T-helper 17 cell (primary cell): ENCODE measurements at regions not wholly inside any gene's neighbourhood (a gene's known extent, or its start where the extent isn't known, plus 50 kb on each side); places are given as distances from the start of the nearest gene placed in this dataset.

Experiments used
- ATAC-seq: fragments of 150-1000 bp; cut with Tn5 transposase; 2 replicates; pipeline ENCODE4 v1.10.0; 2021; ENCODE audit warnings: mild to moderate bottlenecking, moderate library complexity
- DNase-seq, 3 donors: peaks; one replicate each; pipeline versions ENCODE4 v3.0.0 to v3.0.0-alpha.2; 2020 to 2021
- H3K9me3 ChIP-seq: one replicate; pipeline ENCODE4 v1.7.0; 2013; ENCODE audit warnings: low read length, mild to moderate bottlenecking; ENCODE audit not compliant: control insufficient read depth, poor library complexity, severe bottlenecking
- H3K27ac Mint-ChIP-seq: one replicate; pipeline ENCODE4 v1.8.0; 2022; ENCODE audit warnings: mild to moderate bottlenecking, moderate library complexity, mixed read lengths
- H3K27me3 Mint-ChIP-seq: one replicate; pipeline ENCODE4 v1.8.0; 2022; ENCODE audit warnings: mixed read lengths
- H3K36me3 Mint-ChIP-seq: one replicate; pipeline ENCODE4 v1.8.0; 2022; ENCODE audit warnings: low read depth, mixed read lengths
- H3K4me1 Mint-ChIP-seq: one replicate; pipeline ENCODE4 v1.8.0; 2022; ENCODE audit warnings: mild to moderate bottlenecking, mixed read lengths
- H3K4me3 Mint-ChIP-seq: one replicate; pipeline ENCODE4 v1.8.0; 2022; ENCODE audit warnings: mild to moderate bottlenecking, moderate library complexity, mixed read lengths

DNA sequence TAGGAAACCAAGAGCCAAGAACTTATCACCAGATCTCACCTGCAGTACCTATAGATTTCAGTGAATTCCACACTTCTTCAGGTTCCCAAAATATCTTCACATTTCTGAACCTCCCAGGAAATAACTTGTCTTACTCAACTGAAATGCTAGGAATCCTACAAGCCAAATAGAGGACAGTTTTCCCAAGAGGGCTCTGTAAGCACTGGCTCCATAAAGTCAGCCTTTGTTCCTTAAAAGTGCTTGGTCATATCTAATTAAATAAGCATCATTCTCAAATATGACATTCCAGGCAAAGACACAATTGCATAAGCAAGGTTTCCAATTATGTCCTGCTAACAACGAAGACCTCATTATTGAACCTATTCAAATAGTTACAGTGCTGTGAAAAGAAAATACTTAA is 154.6 kb upstream of the MGAT5 start:
- Mint-ChIP-seq H3K27me3 (peaks cover 28% of the 10 kb centered on the region), H3K4me1 (peaks cover 4% of the 10 kb centered on the region), H3K36me3 (peaks cover 6% of the 10 kb centered on the region), H3K4me3 (no peak overlapping the region), H3K27ac (no peak overlapping the region)
- no peak for DNase-seq
- ATAC-seq, result no peak
- no peaks in the 10 kb centered on the region for H3K9me3 ChIP-seq

DNA sequence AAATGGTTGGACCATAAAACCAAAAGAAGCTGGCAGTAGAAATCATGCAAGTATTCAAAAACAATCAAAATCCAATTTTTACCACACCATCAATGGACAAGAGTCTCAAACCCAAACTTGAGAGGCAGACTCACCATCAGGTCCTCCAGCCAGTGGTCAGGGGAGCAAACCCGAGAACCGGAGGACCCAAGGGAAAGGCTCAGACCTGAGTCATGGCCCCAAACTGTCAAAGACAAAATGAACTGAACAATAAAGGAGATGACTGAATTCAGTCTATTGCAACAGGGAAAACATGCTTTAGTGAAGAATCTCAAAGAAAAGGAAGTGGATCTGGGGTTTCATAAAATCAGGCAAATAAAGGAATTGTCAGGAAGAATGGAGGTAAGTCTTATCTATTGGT is 150.7 kb upstream of the MGAT5 start:
- no peaks in the 10 kb centered on the region for H3K9me3 ChIP-seq
- no peak overlapping the region for H3K27ac Mint-ChIP-seq
- DNase-seq (no peak), ATAC-seq (no peak)
- H3K4me3 Mint-ChIP-seq, result no peak overlapping the region
- H3K4me1 Mint-ChIP-seq, result peaks cover 10% of the 10 kb centered on the region
- peaks cover 3% of the 10 kb centered on the region for H3K36me3 Mint-ChIP-seq
- peaks cover 14% of the 10 kb centered on the region for H3K27me3 Mint-ChIP-seq

DNA sequence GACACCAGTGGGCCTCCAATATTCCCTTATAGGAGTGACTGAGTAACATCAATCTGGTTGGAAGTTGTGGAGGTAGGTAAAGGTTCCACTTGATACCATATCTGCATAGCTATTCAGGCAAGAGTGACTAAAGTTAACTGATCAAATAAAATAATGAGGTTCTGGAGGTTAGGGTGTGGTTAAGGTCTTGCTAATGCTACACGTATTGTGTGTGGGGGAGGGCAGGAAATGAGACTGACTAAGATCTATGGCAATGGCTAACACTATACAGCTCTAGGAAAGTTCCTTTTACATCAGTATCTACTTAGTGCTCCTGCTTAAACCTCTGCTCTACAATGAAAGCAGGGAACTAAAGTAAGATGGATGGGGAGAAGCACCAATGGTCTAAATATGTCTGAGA is 149.1 kb upstream of the MGAT5 start:
- Mint-ChIP-seq H3K36me3 (peaks cover 3% of the 10 kb centered on the region), H3K4me1 (peaks cover 11% of the 10 kb centered on the region), H3K4me3 (no peak overlapping the region), H3K27me3 (no peaks in the 10 kb centered on the region), H3K27ac (no peak overlapping the region)
- DNase-seq (no peak), ATAC-seq (peak; percentile 81)
- H3K9me3 ChIP-seq, result no peaks in the 10 kb centered on the region

DNA sequence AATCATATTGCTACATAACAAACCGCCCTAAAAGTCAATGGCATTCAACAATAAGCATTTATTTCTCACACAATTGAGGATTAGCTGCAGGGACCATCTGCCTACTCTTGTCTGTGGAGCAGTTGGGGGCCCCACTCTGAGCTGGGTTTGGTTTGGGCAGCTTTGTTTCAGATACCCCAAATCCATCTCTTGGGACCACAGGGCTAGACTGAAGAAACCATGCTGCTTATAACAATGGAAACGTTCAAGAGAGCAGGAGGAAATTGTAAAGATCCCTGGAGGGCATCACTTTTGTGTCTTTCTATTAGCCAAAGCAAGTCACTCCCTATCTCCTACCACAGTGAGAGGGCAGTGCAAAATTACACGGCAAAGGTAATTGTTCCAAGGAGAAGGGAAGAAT is 146.5 kb upstream of the MGAT5 start:
- peaks cover 11% of the 10 kb centered on the region for H3K4me1 Mint-ChIP-seq
- H3K27ac Mint-ChIP-seq, result no peak overlapping the region
- H3K36me3 Mint-ChIP-seq, result peaks cover 3% of the 10 kb centered on the region
- DNase-seq (no peak), ATAC-seq (no peak)
- no peak overlapping the region for H3K4me3 Mint-ChIP-seq
- H3K27me3 Mint-ChIP-seq, result no peaks in the 10 kb centered on the region
- no peaks in the 10 kb centered on the region for H3K9me3 ChIP-seq

DNA sequence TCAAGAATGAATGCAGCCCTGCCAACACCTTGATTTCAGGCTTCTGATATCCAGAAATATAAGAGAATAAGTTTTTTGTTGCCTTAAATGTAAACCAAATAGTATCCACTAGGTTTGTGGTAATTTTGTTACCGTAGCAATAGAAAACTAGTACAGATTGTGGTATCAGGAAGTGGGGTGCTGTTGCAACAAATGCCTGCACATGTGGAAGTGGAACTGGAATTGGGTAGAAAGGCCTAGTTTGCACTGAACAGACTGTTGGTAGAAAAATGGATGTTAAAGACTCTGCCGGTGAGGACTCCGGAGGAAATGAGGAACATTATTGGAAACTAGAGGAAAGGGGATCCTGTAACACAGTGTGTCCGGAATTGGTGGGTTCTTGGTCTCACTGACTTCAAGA is 145.8 kb upstream of the MGAT5 start:
- H3K9me3 ChIP-seq, result no peaks in the 10 kb centered on the region
- Mint-ChIP-seq H3K27me3 (peaks cover 2% of the 10 kb centered on the region), H3K4me3 (no peak overlapping the region), H3K4me1 (peaks cover 11% of the 10 kb centered on the region), H3K27ac (no peak overlapping the region), H3K36me3 (peaks cover 3% of the 10 kb centered on the region)
- DNase-seq (no peak), ATAC-seq (no peak)

DNA sequence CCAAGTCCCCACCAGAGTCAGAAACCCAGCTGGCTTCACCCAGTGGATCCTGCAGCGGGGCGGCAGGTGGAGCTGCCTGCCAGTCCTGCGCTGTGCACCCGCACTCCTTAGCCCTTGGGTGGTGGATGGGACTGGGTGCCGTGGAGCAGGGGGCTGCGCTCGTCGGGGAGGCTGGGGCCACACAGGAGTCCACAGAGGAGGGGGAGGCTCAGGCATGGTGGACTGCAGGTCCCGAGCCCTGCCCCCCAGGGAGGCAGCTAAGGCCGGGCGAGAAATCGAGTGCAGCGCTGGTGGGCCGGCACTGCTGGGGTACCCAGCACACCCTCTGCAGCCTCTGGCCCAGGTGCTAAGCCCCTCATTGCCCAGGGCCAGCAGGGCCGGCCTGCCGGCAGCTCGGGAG is 144.6 kb upstream of the MGAT5 start:
- Mint-ChIP-seq H3K36me3 (no peaks in the 10 kb centered on the region), H3K27me3 (peaks cover 5% of the 10 kb centered on the region), H3K4me1 (peaks cover 9% of the 10 kb centered on the region), H3K27ac (no peak overlapping the region), H3K4me3 (no peak overlapping the region)
- DNase-seq (no peak), ATAC-seq (no peak)
- H3K9me3 ChIP-seq, result no peaks in the 10 kb centered on the region

DNA sequence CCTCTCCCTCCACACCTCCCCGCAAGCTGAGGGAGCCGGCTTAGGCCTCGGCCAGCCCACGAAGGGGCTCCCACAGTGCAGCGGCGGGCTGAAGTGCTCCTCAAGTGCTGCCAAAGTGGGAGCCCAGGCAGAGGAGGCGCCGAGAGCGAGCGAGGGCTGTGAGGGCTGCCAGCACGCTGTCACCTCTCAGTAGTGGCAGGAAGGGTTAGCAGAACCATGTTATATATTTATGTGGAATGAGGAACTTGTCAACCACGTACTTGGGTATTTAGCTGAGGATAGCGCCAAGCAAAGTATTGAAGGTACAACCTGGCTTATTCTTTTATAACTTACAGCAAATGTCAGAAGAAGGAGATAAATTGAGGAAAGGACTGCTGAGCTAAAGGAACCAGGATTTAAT is 144.1 kb upstream of the MGAT5 start:
- Mint-ChIP-seq H3K27ac (no peak overlapping the region), H3K27me3 (peaks cover 5% of the 10 kb centered on the region), H3K4me3 (no peak overlapping the region), H3K36me3 (no peaks in the 10 kb centered on the region), H3K4me1 (peaks cover 7% of the 10 kb centered on the region)
- DNase-seq, result no peak
- no peak for ATAC-seq
- no peaks in the 10 kb centered on the region for H3K9me3 ChIP-seq

DNA sequence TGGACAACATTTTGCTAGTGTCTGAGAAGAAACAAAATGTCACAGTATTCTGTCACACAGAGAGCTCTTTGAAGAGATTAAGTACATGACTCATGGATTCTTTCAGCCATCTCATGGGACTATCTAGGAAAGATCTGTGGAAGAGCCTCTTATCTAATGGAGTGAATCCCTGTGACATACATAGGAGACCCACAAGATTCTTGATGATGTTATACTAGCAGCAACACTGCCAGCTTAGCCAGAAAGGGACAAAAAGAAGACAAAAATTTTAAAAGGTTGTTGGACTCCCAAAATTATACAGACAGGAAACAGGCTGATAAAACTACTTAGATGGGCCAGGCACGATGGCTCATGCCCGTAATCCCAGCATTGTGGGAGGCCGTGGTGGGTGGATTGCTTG is 143.3 kb upstream of the MGAT5 start:
- H3K27ac Mint-ChIP-seq, result peak overlapping the region; percentile 14
- H3K4me1 Mint-ChIP-seq, result peaks cover 3% of the 10 kb centered on the region
- ATAC-seq (no peak), DNase-seq (no peak)
- peaks cover 5% of the 10 kb centered on the region for H3K27me3 Mint-ChIP-seq
- H3K9me3 ChIP-seq, result no peaks in the 10 kb centered on the region
- H3K36me3 Mint-ChIP-seq, result no peaks in the 10 kb centered on the region
- no peak overlapping the region for H3K4me3 Mint-ChIP-seq

DNA sequence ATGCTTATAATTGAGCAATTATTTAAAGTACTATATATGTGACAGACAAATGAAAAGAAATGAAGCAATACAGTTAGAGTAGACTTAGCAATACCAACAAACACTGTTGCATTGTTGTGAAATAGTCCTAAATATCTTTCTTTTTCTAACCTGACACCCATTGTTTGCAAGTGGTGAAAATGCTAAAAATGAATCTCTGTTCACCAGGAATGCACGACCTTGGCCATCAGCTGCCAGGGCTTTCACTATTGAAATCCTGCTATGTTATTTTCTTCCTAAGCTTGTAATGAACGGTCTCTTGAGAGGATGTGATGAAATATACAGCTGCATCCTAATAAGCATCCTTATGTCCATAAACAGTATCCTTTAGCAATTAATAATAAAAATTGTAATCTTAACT is 136.2 kb upstream of the MGAT5 start:
- peaks cover 2% of the 10 kb centered on the region for H3K36me3 Mint-ChIP-seq
- no peaks in the 10 kb centered on the region for H3K9me3 ChIP-seq
- H3K27ac Mint-ChIP-seq, result no peak overlapping the region
- H3K27me3 Mint-ChIP-seq, result peaks cover 5% of the 10 kb centered on the region
- no peak overlapping the region for H3K4me3 Mint-ChIP-seq
- ATAC-seq (no peak), DNase-seq (no peak)
- peaks cover 24% of the 10 kb centered on the region for H3K4me1 Mint-ChIP-seq

DNA sequence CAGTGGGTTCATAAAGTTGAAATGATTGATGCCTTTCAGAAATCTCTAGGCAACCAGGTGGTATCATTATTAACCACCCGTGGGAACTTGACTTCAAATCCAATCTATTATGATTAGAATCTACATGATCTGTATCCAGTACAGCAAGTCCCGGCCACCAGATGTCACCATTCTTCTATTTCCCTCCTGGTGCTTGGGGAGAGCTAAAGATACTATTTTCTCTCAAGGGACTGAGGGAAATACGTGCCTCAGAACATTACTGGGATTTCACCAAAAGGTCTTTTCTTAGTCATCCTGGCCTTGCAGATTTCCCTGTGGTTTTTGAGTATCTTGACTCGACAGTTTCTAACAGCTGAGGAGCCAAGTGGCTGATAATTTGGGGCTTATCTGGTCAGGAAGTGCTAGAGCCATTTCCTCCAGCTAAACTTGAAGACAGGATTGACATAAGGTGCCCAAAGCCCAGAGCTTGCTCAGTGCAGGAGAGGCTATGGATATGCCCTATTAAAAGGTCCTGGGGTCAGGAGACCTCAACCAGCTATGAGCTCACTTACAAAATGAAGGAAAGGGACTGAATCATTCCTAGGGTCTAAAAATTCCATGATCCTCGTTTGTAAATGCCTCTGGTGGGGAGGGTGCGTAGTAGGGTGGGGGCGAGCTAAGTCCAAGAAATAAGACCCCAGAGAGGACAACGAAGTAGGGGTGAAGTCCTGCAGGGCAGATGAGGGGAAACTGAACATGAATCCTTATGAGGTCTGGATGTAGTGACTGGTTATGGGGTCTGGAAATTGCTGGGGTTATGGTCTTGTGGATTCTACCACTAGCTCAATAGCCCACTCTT is 135.4 kb upstream of the MGAT5 start:
- peaks cover 32% of the 10 kb centered on the region for H3K4me1 Mint-ChIP-seq
- peak overlapping the region; percentile 96 for H3K27ac Mint-ChIP-seq
- H3K36me3 Mint-ChIP-seq, result peaks cover 2% of the 10 kb centered on the region
- H3K27me3 Mint-ChIP-seq, result no peaks in the 10 kb centered on the region
- DNase-seq (peak; percentile 51 to 73 (median 64)), ATAC-seq (peak; percentile 48)
- no peaks in the 10 kb centered on the region for H3K9me3 ChIP-seq
- peak overlapping the region; percentile 96 for H3K4me3 Mint-ChIP-seq

DNA sequence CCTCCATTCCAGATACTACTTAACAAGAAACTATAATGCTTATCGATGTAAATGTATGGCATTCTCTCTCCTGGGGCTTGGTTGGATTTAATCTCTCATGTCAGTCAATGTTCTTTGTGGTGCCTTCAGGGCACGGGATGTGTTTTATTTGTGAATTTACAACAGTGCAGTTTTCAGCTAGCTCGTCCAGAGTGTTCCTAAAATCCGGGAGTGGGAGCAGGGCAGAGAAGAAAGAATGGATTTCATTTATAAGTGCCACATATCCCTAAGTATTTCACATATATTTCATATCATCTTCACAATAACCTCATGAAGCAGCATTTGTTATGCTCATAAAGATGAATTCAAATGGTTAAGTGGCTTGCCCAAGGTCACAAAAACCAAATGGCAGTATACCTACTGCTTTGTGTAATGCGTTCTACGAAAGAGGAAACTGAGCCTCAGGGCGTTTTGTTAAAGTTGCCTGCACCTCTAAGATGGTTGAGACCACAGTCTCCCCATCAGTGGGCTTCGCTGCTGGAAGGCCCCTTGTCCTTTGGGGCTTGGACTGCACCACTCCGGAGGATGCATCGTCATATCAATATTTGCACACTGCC is 134.7 kb upstream of the MGAT5 start:
- DNase-seq (no peak), ATAC-seq (peak; percentile 14)
- Mint-ChIP-seq H3K27me3 (no peaks in the 10 kb centered on the region), H3K27ac (peak overlapping the region; percentile 96), H3K4me1 (peaks cover 40% of the 10 kb centered on the region), H3K36me3 (peaks cover 2% of the 10 kb centered on the region), H3K4me3 (peak overlapping the region; percentile 96)
- no peaks in the 10 kb centered on the region for H3K9me3 ChIP-seq

DNA sequence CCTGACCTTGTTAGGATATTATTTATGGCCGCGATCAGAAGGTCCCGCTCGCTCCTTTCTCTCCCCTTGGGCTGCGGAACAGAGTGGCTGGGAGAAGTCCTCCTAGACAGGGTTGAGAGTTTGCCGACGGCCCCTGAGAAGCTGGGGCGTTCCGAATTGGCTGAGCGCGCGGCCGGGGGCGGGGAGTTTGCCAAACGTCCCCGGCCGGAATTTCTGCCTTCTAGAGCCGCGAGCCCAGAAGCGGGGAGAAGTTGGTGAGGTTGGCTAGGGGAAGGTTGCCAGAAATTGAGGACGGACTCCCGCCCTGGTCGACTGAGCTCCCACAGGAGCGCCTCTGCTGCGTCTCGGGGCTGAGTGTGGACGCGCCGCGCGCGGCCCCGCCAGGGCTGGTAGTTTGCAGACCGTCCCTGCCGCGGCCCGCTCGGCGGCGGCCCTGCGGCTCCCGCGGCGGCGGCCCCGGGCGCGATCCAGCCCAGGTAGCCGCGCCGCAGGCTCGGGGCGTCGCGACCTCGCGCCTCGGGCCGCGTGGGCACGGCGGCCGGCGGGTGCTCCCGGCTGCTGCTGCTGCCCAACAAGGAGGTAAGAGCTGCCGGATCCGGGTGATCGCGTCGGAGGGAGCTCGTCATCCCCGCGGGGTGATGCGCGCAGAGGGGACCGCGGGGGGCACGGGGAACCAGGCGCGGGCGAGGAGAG is 134.0 kb upstream of the MGAT5 start:
- Mint-ChIP-seq H3K4me3 (peak overlapping the region; percentile 96), H3K27me3 (no peaks in the 10 kb centered on the region), H3K36me3 (peaks cover 2% of the 10 kb centered on the region), H3K27ac (peak overlapping the region; percentile 96), H3K4me1 (peaks cover 45% of the 10 kb centered on the region)
- ATAC-seq, result peak; percentile 71
- no peaks in the 10 kb centered on the region for H3K9me3 ChIP-seq
- DNase-seq, result peak; percentile 66 to 74 (median 73)

DNA sequence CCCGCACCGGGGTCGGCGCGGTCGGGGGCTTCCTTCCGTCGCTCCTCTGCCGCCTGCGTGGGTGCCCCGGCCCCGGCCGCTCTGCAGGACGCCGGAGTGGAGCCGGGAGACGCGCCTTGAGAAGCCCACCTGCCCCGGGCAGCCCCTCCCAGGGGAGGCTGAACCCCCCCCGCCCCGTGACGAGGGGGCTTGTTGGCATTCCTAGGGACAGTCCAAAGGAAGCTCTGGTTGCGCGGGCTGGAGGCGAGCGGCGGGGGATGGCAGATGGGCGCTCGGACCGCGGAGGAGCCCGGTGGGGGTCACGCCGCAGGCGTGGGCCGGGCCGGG is 133.5 kb upstream of the MGAT5 start:
- no peak overlapping the region for H3K27ac Mint-ChIP-seq
- peaks cover 50% of the 10 kb centered on the region for H3K4me1 Mint-ChIP-seq
- no peaks in the 10 kb centered on the region for H3K27me3 Mint-ChIP-seq
- peaks cover 2% of the 10 kb centered on the region for H3K36me3 Mint-ChIP-seq
- no peak for ATAC-seq
- H3K9me3 ChIP-seq, result no peaks in the 10 kb centered on the region
- no peak for DNase-seq
- H3K4me3 Mint-ChIP-seq, result peak overlapping the region; percentile 96
